ENCODE measurements at regions not wholly inside any gene's neighbourhood (a gene's known extent, or its start where the extent isn't known, plus 50 kb on each side); places are given as distances from the start of the nearest gene placed in this dataset.
"Not testable (repeated sequence)": the region's sequence is repeated elsewhere in the genome, so short reads cannot be mapped to it uniquely, and the experiment has no call there.

DNA sequence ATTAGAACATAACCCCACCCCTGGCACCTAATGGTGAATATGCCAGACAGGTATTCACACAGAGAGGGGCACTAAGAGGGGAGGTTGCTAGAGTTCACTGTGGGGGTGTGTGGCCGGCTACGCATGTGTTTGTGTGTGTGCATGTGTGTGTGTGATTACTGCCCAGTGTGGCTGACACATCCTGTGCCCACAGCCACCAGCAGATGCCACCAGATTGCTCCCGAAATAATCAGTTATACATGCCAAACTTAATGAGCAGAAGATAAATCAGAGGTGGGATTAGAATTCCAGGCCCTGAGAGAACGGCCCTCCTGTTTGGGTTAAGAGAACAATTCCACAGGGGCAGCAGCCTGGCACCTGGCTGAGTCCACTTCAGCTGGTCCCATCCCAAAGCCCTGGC, 91.8 kb upstream of the TBCA start:
- no peak for DNase-seq

GRCh38 chr5:77867194-77867691, 91.1 kb upstream of the TBCA start:
- peak in 3 of 4 experiments; percentile 17 to 40 (median 27) for DNase-seq

DNA sequence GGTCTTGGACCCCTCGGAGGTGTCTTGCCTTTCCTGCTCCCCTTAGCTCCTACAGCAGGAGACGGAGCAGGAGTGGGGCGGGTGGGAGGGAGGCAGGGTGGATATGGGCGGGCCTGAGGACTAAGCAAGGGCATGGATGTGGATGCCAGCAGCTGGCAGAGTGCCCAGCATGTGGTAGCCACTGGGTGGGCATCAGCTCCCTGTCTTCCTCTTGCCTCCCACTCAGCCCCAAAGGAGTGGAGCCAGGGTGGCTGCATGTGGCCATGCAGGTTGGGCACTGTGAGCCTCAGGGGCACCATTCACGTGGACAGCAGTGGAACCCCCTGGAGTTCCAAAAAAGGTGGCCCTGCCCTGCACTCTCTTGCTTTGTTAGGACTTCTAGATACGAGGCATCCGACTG, 90.1 kb upstream of the TBCA start:
- no peak for DNase-seq

DNA sequence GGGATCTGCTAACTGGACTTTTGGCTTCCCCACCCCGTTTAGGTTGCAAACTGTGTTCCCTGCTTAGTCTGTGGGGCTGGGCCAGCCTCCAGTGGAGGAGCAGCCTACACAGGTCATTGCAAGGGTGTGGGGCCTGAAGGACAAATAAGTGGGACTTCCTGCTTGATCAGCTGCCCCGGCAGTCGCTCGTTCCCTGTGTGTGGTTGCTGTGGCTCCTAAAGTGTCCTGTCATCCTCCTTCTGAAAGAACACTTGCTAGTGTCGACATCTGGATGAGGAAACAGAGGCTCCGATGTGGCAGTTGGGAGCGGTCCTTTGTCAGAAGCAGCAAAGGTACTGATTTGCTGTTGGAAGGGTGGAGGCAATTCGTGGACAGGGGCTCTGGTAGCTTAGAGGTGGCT, 88.9 kb upstream of the TBCA start:
- DNase-seq: peak; percentile 86 to 95 (median 91)

- no peak for DNase-seq
Observed at GRCh38 chr5:77863181-77863580, 87.0 kb upstream of the TBCA start.

DNA sequence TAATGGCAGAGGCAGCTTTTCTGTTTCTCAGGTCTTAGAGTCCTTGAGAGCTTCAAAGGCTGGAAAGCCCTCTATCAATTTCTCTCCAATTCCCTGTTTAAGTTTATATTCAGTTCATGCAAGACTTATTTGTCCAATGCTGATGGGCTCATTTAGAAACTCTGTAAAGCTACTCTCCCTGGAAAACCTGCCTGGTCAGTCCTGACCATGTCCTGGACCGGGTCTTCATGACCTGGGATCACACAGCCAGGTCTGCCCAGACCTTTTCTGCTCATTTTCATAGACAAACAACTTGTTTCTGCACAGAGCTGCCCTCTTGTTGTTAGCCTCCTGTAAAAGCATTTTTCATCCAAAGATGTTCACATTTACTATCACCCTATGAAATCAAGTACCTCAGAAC, 85.4 kb upstream of the TBCA start:
- DNase-seq: no peak

DNA sequence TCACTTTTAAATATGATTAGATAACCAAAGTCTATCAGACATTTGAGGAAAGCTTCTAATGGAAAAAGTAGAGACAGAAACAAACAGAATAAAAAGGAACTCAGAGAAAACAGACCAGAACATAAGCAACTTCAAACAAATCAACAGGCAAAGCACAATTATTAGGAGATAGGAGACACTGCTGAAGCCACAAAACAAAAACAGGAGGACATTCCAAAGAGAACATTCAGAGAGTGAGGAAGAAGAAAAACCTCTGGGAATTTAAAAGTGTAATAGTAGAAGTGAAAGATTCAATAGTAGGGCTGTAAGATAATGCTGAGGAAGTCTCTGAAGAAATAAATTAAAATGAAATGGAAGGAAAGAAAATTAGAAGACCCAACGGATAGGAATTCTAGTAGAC, 83.2 kb upstream of the TBCA start:
- no peak for DNase-seq

DNA sequence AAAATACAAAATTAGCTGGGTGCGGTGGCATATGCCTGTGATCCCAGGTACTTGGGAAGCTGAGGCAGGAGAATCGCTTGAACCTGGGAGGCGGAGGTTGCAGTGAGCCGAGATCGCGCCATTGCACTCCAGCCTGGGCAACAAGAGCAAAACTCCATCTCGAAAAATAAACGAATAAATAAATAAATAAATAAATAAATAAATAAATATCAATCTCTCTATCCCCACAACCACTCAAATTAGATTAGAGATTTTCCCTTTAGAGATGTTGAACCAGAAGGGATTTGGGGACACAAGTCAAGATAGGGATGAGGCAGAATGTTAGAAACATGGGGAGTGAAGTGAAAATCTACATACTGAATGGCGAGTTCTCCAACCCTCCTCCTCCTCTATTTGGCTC, 82.5 kb upstream of the TBCA start:
- not testable (repeated sequence) for DNase-seq

DNA sequence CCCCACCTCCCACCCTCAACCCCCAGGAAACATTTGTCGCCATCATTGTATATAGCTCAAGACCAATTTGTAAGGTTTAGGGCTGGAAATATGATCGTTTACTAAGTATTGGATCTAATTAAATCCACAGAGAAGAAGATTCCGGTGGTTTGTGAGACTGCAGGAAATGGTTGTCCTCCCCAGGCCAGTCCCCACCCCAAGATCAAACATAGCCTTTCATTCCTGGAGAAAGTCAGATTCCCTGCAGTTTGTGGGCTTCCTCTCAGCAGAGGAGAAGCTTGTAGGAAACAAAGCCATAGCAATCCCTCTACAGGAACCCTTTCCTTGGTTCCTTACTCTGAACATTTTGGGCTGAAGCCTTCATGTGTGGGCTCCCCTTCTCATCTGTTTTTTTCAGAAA, 79.2 kb upstream of the TBCA start:
- DNase-seq: no peak

GRCh38 chr5:77853353-77853907, 77.3 kb upstream of the TBCA start:
- no peak for DNase-seq

DNA sequence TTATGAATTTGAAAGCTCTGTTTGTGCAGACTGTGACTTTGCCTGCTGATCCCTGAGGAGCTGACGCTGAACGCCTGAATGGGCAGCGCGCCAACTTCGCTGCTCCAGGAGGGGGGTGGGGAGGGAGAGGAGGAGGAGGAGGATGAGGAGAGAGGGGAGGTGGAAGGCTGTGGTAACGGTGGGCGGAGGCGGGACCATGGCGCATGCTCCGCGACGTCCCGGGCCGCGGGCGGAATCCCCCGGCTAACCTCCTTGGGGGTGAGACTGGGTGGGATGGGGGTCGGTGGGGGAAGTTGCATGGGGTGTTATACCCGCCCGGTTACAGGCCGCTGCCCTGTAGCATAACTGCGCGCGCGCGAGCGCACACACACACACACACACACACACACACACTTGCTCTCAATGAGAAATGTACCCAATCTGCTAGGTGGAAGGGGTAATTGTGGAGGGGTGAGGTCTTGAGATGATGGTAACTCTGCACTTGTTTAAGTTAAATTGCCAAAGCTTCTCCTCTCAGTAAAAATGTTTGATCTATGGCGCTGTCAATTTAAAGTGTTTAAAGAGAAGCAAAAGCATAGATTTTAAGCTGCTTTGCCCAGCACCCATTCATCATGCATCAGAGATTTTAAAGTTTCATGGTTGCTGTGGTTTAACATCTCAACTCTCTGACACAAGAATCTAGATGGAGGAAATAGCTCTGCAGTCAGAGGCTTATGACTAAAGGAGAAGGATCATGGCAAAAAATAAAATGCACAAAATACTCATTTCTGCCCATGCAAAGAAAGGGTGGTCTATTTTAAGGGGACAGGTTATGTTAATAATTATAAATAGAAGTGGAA, 76.6 kb upstream of the TBCA start:
- DNase-seq: peak; percentile 31 to 54 (median 50)

- no peak for DNase-seq
Observed at GRCh38 chr5:77852068-77852513, 76.0 kb upstream of the TBCA start.

DNA sequence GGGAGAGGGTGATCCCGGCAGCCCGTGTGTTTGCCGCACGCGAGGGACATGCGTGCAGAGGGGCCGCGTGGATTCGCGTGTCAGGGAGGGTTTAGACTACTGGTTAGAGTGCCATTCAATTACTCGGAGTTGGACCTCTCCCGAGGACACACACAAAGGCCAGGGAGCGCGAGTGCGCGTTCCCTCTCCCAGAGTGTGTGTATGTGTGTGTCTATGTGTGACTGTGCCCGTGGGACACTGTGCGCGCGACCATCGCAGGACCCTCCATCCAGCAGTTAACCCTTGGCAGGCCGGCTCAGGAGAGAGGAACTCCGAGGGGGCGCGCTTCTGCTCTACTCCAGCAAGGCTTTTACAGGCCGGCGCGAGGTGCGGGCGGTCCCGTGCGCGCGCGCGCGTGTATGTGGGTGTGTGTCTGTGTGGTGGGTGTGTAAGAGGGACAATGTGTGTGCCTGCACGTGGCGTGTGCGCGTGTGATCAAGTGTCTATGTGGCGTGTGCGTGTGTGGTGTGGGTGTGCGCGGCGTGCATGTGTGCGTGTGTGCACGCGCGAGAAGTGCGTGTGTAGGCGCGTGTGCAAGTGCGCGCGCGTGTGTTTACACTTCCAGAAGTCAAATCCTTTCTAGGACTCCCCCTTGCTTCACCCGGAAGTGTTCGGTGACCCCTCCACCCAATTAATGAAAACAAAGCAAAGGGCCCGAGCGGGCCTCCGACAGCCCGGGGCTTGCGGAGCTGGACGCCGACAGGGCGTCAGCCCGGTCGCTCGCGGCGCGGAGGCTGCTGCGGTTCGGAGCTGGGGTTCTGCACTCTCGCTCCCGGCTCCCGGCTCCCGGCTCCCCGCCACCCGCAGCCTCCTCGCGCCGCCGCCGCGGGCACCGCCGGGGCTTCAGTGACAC, 75.3 kb upstream of the TBCA start:
- peak; percentile 19 to 66 (median 38) for DNase-seq

DNA sequence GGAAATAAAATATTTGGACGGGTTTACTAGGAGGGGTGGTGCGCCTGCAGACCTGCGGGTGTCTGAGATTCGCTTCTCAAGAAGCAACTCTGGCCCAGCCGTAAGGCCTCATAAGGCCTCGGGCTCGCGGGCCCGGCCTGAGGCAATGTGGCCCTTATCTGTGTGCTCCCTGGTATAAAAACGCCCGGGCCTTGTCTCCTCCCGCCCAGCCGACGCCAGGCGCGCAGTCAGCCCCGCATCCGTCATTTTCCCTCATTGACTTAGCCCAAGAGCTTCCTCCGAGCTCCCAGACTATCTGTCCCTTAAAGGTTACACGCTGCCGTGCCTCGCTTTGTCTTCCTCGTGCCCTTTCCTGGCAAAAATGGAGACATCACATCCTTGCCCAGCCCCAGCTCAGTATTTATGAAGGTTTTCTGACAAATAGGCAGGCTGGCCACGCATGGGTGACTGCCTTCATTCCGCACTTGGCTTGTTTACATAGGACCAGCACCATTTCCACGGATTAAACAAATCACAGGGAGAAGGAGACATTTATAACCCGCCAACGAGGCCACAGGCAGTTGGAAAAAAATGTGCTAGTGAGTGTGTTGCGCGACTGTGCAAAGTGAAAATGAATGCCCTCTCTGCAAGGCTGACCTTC, 74.5 kb upstream of the TBCA start:
- DNase-seq: no peak

- no peak for DNase-seq
Observed at GRCh38 chr5:77849308-77849900, 73.3 kb upstream of the TBCA start.

GRCh38 chr5:77847814-77848290, 71.7 kb upstream of the TBCA start:
- no peak for DNase-seq

DNA sequence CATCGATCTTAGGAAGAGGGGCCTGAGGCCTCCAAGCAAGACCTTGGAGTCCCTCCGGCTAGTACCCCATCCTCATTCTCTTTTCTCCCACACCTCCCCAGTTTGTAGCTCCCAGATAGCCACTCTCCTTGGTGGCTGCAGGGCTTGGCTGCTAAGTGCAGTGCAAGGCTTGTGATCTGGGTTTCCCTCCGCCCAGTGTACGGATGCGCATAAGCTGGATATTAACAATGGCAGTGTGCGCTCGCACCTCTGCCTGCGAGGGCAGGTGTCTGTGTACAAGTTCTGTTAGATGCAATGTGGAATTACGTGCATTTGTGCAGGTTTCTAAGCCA, 71.0 kb upstream of the TBCA start:
- no peak for DNase-seq

DNA sequence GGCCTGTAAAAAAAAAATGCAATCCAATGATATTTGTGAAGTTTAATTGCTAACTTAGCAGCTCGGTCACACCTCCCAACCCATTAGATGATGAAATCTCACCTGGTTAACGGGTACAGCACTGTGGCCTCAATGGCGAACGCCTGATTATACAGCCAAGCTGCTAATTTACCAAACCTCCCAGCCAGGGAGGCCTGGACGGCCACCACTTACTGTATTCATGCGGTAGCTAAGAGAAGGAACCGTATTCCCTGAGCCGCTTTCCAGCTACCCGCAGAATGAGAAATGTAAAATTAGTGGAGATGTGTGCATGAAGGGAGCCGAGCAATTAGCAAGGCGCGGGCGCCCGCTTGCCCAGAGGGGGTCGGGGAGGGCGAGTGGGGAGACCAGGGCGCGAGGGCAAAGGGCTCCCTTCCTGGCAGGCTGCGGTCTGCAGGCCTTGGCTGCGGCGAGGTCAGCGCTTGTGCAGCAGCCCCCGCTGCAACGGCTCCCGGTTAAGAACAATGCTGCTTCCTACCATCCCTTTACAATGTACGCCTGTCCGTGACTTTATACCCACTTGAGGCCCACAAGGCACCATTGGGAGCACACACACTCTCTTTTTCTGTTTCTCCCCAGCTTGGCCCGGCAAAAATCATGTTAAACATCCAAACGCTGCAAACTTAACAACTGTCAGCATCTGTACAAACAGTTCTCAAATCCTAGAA, 70.4 kb upstream of the TBCA start:
- DNase-seq: no peak

GRCh38 chr5:77845324-77845646, 69.1 kb upstream of the TBCA start:
- no peak for DNase-seq

GRCh38 chr5:77844623-77845323, 68.6 kb upstream of the TBCA start:
- DNase-seq: peak in 2 of 4 experiments; percentile 19 to 25

- DNase-seq: peak in 2 of 4 experiments; percentile 10 to 12
Observed at GRCh38 chr5:77844373-77844622, 68.2 kb upstream of the TBCA start.

Data from suppressor macrophage (primary cell).